GM19397 (cell line): ENCODE measurements at regions not wholly inside any gene's neighbourhood (a gene's known extent, or its start where the extent isn't known, plus 50 kb on each side); places are given as distances from the start of the nearest gene placed in this dataset.

Experiments used
- ATAC-seq: cut with Tn5 transposase; IDR thresholded peaks from one replicate; pipeline ENCODE4 v1.9.1; 2021; ENCODE audit warnings: mild to moderate bottlenecking, moderate library complexity; ENCODE audit not compliant: unreplicated experiment

GRCh38 chr2:9156483-9156882 is 50.1 kb upstream of the ASAP2 start:
- ATAC-seq = no peak

GRCh38 chr2:9154061-9154460 is 52.6 kb upstream of the ASAP2 start:
- ATAC-seq = no peak

GRCh38 chr2:9153643-9153980 is 53.0 kb upstream of the ASAP2 start:
- ATAC-seq = no peak

GRCh38 chr2:9152975-9153642 is 53.5 kb upstream of the ASAP2 start:
- ATAC-seq = no peak

GRCh38 chr2:9150906-9151305 is 55.7 kb upstream of the ASAP2 start:
- ATAC-seq = no peak

- ATAC-seq = no peak
These were observed 56.1 kb upstream of the ASAP2 start for GRCh38 chr2:9150568-9150900.

- no peak for ATAC-seq
These were observed 56.7 kb upstream of the ASAP2 start for GRCh38 chr2:9149726-9150567.

GRCh38 chr2:9149388-9149660 is 57.3 kb upstream of the ASAP2 start:
- ATAC-seq = no peak

GRCh38 chr2:9146646-9147045 is 60.0 kb upstream of the ASAP2 start:
- ATAC-seq = no peak

GRCh38 chr2:9145752-9146430 is 60.7 kb upstream of the ASAP2 start:
- ATAC-seq = no peak

GRCh38 chr2:9145109-9145751 is 61.4 kb upstream of the ASAP2 start:
- ATAC-seq = no peak

GRCh38 chr2:9144617-9145016 is 62.0 kb upstream of the ASAP2 start:
- no peak for ATAC-seq

GRCh38 chr2:9144046-9144445 is 62.6 kb upstream of the ASAP2 start:
- no peak for ATAC-seq

GRCh38 chr2:9143264-9143815 is 63.3 kb upstream of the ASAP2 start:
- ATAC-seq = no peak

GRCh38 chr2:9142551-9143263 is 63.9 kb upstream of the ASAP2 start:
- peak; percentile 80 for ATAC-seq

- ATAC-seq = no peak
These were observed 64.7 kb upstream of the ASAP2 start for GRCh38 chr2:9141706-9142460.

GRCh38 chr2:9141091-9141667 is 65.4 kb upstream of the ASAP2 start:
- ATAC-seq = no peak

- no peak for ATAC-seq
These were observed 66.0 kb upstream of the ASAP2 start for GRCh38 chr2:9140645-9141044.

GRCh38 chr2:9139491-9140443 is 66.8 kb upstream of the ASAP2 start:
- no peak for ATAC-seq
